ENCODE measurements at regions not wholly inside any gene's neighbourhood (a gene's known extent, or its start where the extent isn't known, plus 50 kb on each side); places are given as distances from the start of the nearest gene placed in this dataset.

GRCh38 chr17:33436321-33436720 is 143.2 kb upstream of the ASIC2 start:
- H3K36me3 ChIP-seq (ENCODE audit: control insufficient read depth in 4 of 4, insufficient read depth in 3 of 4, low read depth in 1 of 4, low read length in 3 of 4): no peaks in the 10 kb centered on the region
- no peak overlapping the region for H3K4me3 ChIP-seq (ENCODE audit: low read depth in 1 of 3, low read length in 3 of 3)
- no peak for TF ChIP-seq EGR1 (IDR thresholded peaks at IDR 0.05; ENCODE audit: low read depth in 2 of 2)
- no peak for TF ChIP-seq REST (IDR thresholded peaks at IDR 0.05)
- no peak for TF ChIP-seq ATF3 (IDR thresholded peaks at IDR 0.05)
- TF ChIP-seq FOXA2 (IDR thresholded peaks at IDR 0.05): no peak
- TF ChIP-seq RAD21 (IDR thresholded peaks at IDR 0.05): no peak
- TF ChIP-seq ZBTB33 (IDR thresholded peaks at IDR 0.05): no peak
- TF ChIP-seq TAF1 (conservative IDR thresholded peaks at IDR 0.05): no peak
- no peak for TF ChIP-seq CTCF (IDR thresholded peaks at IDR 0.05; ENCODE audit: low read depth, low read length, missing input control)
- TF ChIP-seq HNF4G (IDR thresholded peaks at IDR 0.05): no peak
- no peak for TF ChIP-seq YY1 (IDR thresholded peaks at IDR 0.05)
- TF ChIP-seq RXRA (IDR thresholded peaks at IDR 0.05): no peak
- TF ChIP-seq GABPA (IDR thresholded peaks at IDR 0.05 in 1 of 2, conservative IDR thresholded peaks at IDR 0.05 in 1 of 2): no peak
- no peak for TF ChIP-seq FOXA1 (IDR thresholded peaks at IDR 0.05)
- no peak for TF ChIP-seq SP1 (IDR thresholded peaks at IDR 0.05)
- no peak for TF ChIP-seq MAX (IDR thresholded peaks at IDR 0.05)
- TF ChIP-seq NR2F2 (IDR thresholded peaks at IDR 0.05): no peak
- TF ChIP-seq JUND (IDR thresholded peaks at IDR 0.05): no peak
- no peak for TF ChIP-seq HNF4A (conservative IDR thresholded peaks at IDR 0.05)
- WGBS: 91% methylated on average over 3 of the region's 3 CpGs
- peaks cover 0 to 2% (median 0%) of the 10 kb centered on the region in 4 donors for H3K9me3 ChIP-seq (ENCODE audit: control insufficient read depth in 4 of 4, low read length in 3 of 4)
- no peak overlapping the region for H3K9ac ChIP-seq (ENCODE audit: low read depth in 1 of 2, low read length in 2 of 2)
- H3K27me3 ChIP-seq (ENCODE audit: control insufficient read depth in 4 of 4, insufficient read depth in 4 of 4, low read length in 3 of 4): no peaks in the 10 kb centered on the region
- no peak for DNase-seq (ENCODE audit: low spot score)
- no peaks in the 10 kb centered on the region for H3K4me1 ChIP-seq (ENCODE audit: control insufficient read depth in 4 of 4, insufficient read depth in 4 of 4, low read length in 3 of 4)
- H3K27ac ChIP-seq (ENCODE audit: low read depth in 1 of 2, low read length in 2 of 2): no peak overlapping the region

Data from liver (tissue), 8 donors.